ENCODE measurements at regions not wholly inside any gene's neighbourhood (a gene's known extent, or its start where the extent isn't known, plus 50 kb on each side); places are given as distances from the start of the nearest gene placed in this dataset.
A peak's percentile ranks its signal among the peaks of the same experiment; 100 is the strongest.

- peak; percentile 33 for DNase-seq (ENCODE audit: low read depth, low spot score)
Observed at GRCh38 chr10:94224656-94225055, 138.1 kb downstream of the NOC3L start.

GRCh38 chr10:94225589-94225988, 137.2 kb downstream of the NOC3L start:
- BruUV-seq (replicated peaks), result no TSS peak
- no peak overlapping the region for H3K27ac ChIP-seq (ENCODE audit: low read length)
- peak; percentile 20 for DNase-seq (ENCODE audit: low read depth, low spot score)
- ChIA-PET POLR2A (no interaction called here), CTCF (interaction anchor here (0.6 to 1.2 kb wide), 3 partner anchors 59 to 336 kb away, joined by 3 to 5 read pairs (median 4); no protein-coding TSS in a partner anchor)
- H3K4me1 ChIP-seq (ENCODE audit: control insufficient read depth, insufficient read depth, low read length), result no peaks in the 10 kb centered on the region
- H3K27me3 ChIP-seq (ENCODE audit: control insufficient read depth, insufficient read depth, low read length), result no peaks in the 10 kb centered on the region
- H3K9me3 ChIP-seq (ENCODE audit: control insufficient read depth, insufficient read depth, low read depth, low read length), result no peaks in the 10 kb centered on the region
- TF ChIP-seq, protein P1, sequence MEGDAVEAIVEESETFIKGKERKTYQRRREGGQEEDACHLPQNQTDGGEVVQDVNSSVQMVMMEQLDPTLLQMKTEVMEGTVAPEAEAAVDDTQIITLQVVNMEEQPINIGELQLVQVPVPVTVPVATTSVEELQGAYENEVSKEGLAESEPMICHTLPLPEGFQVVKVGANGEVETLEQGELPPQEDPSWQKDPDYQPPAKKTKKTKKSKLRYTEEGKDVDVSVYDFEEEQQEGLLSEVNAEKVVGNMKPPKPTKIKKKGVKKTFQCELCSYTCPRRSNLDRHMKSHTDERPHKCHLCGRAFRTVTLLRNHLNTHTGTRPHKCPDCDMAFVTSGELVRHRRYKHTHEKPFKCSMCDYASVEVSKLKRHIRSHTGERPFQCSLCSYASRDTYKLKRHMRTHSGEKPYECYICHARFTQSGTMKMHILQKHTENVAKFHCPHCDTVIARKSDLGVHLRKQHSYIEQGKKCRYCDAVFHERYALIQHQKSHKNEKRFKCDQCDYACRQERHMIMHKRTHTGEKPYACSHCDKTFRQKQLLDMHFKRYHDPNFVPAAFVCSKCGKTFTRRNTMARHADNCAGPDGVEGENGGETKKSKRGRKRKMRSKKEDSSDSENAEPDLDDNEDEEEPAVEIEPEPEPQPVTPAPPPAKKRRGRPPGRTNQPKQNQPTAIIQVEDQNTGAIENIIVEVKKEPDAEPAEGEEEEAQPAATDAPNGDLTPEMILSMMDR (IDR thresholded peaks at IDR 0.05), result peak; percentile 56
- no peak for TF ChIP-seq TCF7L2 (IDR thresholded peaks at IDR 0.05; ENCODE audit: low read depth, low read length)
- H3K4me3 ChIP-seq (ENCODE audit: low read depth in 2 of 2, low read length in 2 of 2), result no peak overlapping the region
- peak; percentile 59; the same call in 1 of the 2 replicates for ATAC-seq
- in situ Hi-C loops (cut with HindIII; ENCODE audit: low pct_unique_long_range_greater_than_20kb, low sequenced_read_pairs), result no loop called here
- intact Hi-C loops (cut with micrococcal nuclease; ENCODE audit: unreplicated experiment), result no loop called here
- H3K36me3 ChIP-seq (ENCODE audit: control insufficient read depth, insufficient read depth, low read length), result no peaks in the 10 kb centered on the region

More at GRCh38 chr10:94224656-94225055, 138.1 kb downstream of the NOC3L start:
- Histone ChIP-seq H3K4me1 (ENCODE audit: control insufficient read depth, insufficient read depth, low read length) (no peaks in the 10 kb centered on the region), H3K9me3 (ENCODE audit: control insufficient read depth, insufficient read depth, low read depth, low read length) (no peaks in the 10 kb centered on the region), H3K36me3 (ENCODE audit: control insufficient read depth, insufficient read depth, low read length) (no peaks in the 10 kb centered on the region), H3K4me3 (ENCODE audit: low read depth in 2 of 2, low read length in 2 of 2) (no peak overlapping the region), H3K27ac (ENCODE audit: low read length) (no peak overlapping the region), H3K27me3 (ENCODE audit: control insufficient read depth, insufficient read depth, low read length) (no peaks in the 10 kb centered on the region)
- TF ChIP-seq POLR2AphosphoS5 (IDR thresholded peaks at IDR 0.05; ENCODE audit: low read depth, low read length), result no peak
- no TSS peak for BruUV-seq (replicated peaks)
- intact Hi-C loops (cut with micrococcal nuclease; ENCODE audit: unreplicated experiment), result no loop called here
- in situ Hi-C loops (cut with HindIII; ENCODE audit: low pct_unique_long_range_greater_than_20kb, low sequenced_read_pairs), result no loop called here
- CTCF ChIA-PET, result interaction anchor here (1.1 kb wide), 1 partner anchor 308 kb away, joined by 3 read pairs; no protein-coding TSS in a partner anchor
- POLR2A ChIA-PET, result no interaction called here
- peak; percentile 74 for ATAC-seq

DNA sequence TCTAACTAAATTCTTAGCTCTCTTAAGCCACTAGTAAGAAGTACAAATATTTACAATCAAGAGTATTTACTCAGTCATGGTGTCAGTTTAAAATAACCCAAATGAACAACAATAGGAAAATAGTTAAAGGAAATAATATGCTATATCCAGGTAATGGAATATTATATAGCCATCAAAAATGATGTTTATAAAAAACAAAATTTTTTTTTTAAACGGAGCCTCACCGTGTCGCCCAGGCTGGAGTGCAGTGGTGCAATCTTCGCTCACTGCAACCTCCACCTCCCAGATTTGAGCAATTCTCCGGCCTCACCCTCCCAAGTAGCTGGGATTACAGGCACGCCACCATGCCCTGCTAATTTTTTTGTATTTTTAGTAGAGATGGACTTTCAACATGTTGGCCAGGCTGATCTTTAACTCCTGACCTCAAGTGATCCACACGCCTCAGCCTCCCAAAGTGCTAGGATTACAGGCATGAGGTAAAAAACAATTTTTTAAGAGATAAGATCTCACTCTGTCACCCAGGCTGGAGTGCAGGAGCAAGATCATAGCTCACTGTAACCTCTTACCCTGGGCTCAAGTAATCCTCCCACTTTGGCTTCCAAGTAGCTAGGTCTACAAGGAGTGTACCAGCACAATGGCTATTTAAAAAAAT, 132.5 kb downstream of the NOC3L start:
- Histone ChIP-seq H3K27ac (ENCODE audit: low read length) (no peak overlapping the region), H3K27me3 (ENCODE audit: control insufficient read depth, insufficient read depth, low read length) (no peaks in the 10 kb centered on the region), H3K4me3 (ENCODE audit: low read depth in 2 of 2, low read length in 2 of 2) (no peak overlapping the region), H3K36me3 (ENCODE audit: control insufficient read depth, insufficient read depth, low read length) (no peaks in the 10 kb centered on the region), H3K9me3 (ENCODE audit: control insufficient read depth, insufficient read depth, low read depth, low read length) (no peaks in the 10 kb centered on the region), H3K4me1 (ENCODE audit: control insufficient read depth, insufficient read depth, low read length) (no peaks in the 10 kb centered on the region)
- in situ Hi-C loops (cut with HindIII; ENCODE audit: low pct_unique_long_range_greater_than_20kb, low sequenced_read_pairs), result no loop called here
- CTCF ChIA-PET, result no interaction called here
- no peak for ATAC-seq
- no TSS peak for BruUV-seq (replicated peaks)
- no peak for TF ChIP-seq TCF7L2 (IDR thresholded peaks at IDR 0.05; ENCODE audit: low read depth, low read length)
- TF ChIP-seq POLR2AphosphoS5 (IDR thresholded peaks at IDR 0.05; ENCODE audit: low read depth, low read length), result no peak
- no peak for TF ChIP-seq SIN3A (IDR thresholded peaks at IDR 0.05; ENCODE audit: borderline replicate concordance, insufficient read depth, low read depth, low read length)
- TF ChIP-seq, protein P1 (IDR thresholded peaks at IDR 0.05), result no peak
- TF ChIP-seq, protein P2, sequence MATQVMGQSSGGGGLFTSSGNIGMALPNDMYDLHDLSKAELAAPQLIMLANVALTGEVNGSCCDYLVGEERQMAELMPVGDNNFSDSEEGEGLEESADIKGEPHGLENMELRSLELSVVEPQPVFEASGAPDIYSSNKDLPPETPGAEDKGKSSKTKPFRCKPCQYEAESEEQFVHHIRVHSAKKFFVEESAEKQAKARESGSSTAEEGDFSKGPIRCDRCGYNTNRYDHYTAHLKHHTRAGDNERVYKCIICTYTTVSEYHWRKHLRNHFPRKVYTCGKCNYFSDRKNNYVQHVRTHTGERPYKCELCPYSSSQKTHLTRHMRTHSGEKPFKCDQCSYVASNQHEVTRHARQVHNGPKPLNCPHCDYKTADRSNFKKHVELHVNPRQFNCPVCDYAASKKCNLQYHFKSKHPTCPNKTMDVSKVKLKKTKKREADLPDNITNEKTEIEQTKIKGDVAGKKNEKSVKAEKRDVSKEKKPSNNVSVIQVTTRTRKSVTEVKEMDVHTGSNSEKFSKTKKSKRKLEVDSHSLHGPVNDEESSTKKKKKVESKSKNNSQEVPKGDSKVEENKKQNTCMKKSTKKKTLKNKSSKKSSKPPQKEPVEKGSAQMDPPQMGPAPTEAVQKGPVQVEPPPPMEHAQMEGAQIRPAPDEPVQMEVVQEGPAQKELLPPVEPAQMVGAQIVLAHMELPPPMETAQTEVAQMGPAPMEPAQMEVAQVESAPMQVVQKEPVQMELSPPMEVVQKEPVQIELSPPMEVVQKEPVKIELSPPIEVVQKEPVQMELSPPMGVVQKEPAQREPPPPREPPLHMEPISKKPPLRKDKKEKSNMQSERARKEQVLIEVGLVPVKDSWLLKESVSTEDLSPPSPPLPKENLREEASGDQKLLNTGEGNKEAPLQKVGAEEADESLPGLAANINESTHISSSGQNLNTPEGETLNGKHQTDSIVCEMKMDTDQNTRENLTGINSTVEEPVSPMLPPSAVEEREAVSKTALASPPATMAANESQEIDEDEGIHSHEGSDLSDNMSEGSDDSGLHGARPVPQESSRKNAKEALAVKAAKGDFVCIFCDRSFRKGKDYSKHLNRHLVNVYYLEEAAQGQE (IDR thresholded peaks at IDR 0.05; ENCODE audit: insufficient read depth in 1 of 2, low read depth in 2 of 2, low read length in 1 of 2), result no peak
- intact Hi-C loops (cut with micrococcal nuclease; ENCODE audit: unreplicated experiment), result no loop called here
- POLR2A ChIA-PET, result no interaction called here
- no peak for DNase-seq (ENCODE audit: low read depth, low spot score)
